Breast epithelium (tissue), 4 donors: ENCODE measurements at regions not wholly inside any gene's neighbourhood (a gene's known extent, or its start where the extent isn't known, plus 50 kb on each side); places are given as distances from the start of the nearest gene placed in this dataset.
"Not testable (repeated sequence)": the region's sequence is repeated elsewhere in the genome, so short reads cannot be mapped to it uniquely, and the experiment has no call there.

Experiments
- DNase-seq, 2 donors: peaks; one replicate each; pipeline ENCODE4 v3.0.0-alpha.2; 2019; ENCODE audit warnings: low spot score in 2 of 2
- H3K27ac ChIP-seq, 2 donors: fragments of 200-600 bp; sonication (generic) in 1 of 2; one replicate each; pipeline ENCODE4 v1.5.1; 2016 to 2019; ENCODE audit warnings: mild to moderate bottlenecking in 1 of 2
- H3K27me3 ChIP-seq, 2 donors: fragments of 200-600 bp; sonication (generic) in 1 of 2; one replicate each; pipeline versions ENCODE4 v1.5.1 to v1.6.0; 2017 to 2019; ENCODE audit warnings: control low read depth in 1 of 2, mild to moderate bottlenecking in 1 of 2
- H3K36me3 ChIP-seq: fragments of 200-600 bp; one replicate; pipeline ENCODE4 v1.5.1; 2019
- H3K4me1 ChIP-seq, 2 donors: fragments of 200-600 bp; sonication (generic); one replicate each; pipeline ENCODE4 v1.5.1; 2016 to 2019; ENCODE audit warnings: control low read depth in 1 of 2
- H3K4me3 ChIP-seq, 3 donors: fragments of 200-600 bp; sonication (generic); 1 replicate in 2 of 3; 2 replicates in 1 of 3; pipeline ENCODE4 v1.5.1; 2016 to 2019; ENCODE audit warnings: mild to moderate bottlenecking in 3 of 3, moderate library complexity in 2 of 3
- H3K9me3 ChIP-seq, 2 donors: fragments of 200-600 bp; sonication (generic) in 1 of 2; one replicate each; pipeline ENCODE4 v1.5.1; 2016 to 2019; ENCODE audit warnings: control low read depth in 1 of 2
- CTCF ChIP-seq, 3 donors: fragments of 450-650 bp; IDR thresholded peaks; one replicate each; pipeline ENCODE4 v1.5.1; 2016 to 2017; ENCODE audit warnings: antibody characterized with exemption in 3 of 3, mild to moderate bottlenecking in 3 of 3, moderate library complexity in 3 of 3
- POLR2A ChIP-seq: fragments of 450-650 bp; IDR thresholded peaks from one replicate; pipeline ENCODE4 v1.6.1; 2016; ENCODE audit warnings: antibody characterized with exemption, mild to moderate bottlenecking, moderate library complexity
- POLR2AphosphoS5 ChIP-seq, 3 donors: sonication (generic); formaldehyde crosslinking; IDR thresholded peaks; one replicate each; pipeline ENCODE4 v1.6.1; 2017; ENCODE audit warnings: antibody characterized with exemption in 3 of 3
- intact Hi-C: fragments of 100-400 bp; cut with DNase I; formaldehyde crosslinking; loops from one replicate; pipeline ENCODE4 v1.15.1; 2023; ENCODE audit warnings: low total_unique reads

DNA sequence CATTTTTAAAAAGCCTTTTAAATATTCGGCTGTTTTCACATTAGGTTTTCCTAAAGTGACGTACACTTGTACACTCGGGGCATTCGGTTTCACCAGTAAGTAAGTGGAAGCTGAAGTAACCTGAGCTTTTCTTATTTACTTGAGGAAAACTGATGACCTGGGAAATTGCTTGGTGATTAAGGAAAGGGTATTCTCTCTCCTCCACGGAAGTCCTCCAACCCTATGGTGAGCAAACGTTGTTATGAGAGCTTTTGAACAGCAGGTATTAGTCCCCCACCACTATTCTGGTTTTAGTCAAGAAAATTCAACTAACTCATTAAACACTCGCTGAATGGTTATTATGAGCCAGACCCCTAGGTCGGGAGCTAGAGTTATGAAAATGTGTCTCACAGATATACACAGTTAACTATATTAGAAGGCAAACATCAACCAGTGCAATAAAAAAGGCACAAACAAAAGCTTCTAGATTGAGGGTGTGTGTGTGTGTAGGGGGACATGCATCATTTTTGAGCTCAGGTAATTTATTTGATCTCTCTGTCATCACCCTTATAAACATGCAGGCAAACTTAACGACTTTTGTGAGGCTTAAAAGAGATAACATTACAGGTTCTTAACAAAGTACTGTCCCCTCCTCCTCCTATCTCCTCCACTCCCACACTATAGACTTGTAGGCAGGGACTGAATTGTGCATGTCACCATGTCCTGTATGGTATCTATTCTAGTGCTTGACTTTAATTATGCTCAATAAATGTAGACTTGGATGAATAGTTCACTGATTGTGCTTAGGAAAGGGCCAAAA, 143.3 kb upstream of the MB21D2 start:
- intact Hi-C loops = no loop called here
- no peaks in the 10 kb centered on the region for H3K9me3 ChIP-seq
- H3K36me3 ChIP-seq = no peaks in the 10 kb centered on the region
- H3K4me1 ChIP-seq = no peaks in the 10 kb centered on the region
- no peaks in the 10 kb centered on the region for H3K27me3 ChIP-seq
- TF ChIP-seq POLR2A (no peak), POLR2AphosphoS5 (IDR thresholded peaks at IDR 0.05) (no peak), CTCF (IDR thresholded peaks at IDR 0.05) (no peak)
- no peak for DNase-seq
- H3K27ac ChIP-seq = no peak overlapping the region
- no peak overlapping the region for H3K4me3 ChIP-seq

DNA sequence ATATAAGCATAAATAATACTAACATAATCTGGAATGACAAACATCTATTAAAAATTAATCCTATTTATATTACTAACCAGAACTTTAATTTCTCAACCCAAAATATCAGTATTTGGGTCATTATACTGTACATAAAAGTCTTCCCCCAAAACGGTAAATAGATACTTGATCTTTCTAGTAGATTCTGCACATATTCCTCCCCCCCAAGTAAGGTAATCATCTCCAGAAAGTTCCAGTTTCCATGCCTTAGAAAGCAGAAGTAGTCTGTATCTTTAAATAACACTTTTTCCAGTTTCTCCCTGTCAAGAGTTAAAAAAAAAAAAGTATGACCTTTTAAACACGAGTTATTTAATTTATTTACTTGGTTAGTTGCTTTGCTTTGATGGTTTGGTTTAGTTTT, 150.7 kb upstream of the MB21D2 start:
- Histone ChIP-seq H3K36me3 (no peaks in the 10 kb centered on the region), H3K27ac (no peak overlapping the region), H3K4me1 (no peaks in the 10 kb centered on the region), H3K27me3 (no peaks in the 10 kb centered on the region), H3K9me3 (no peaks in the 10 kb centered on the region), H3K4me3 (no peak overlapping the region)
- no peak for TF ChIP-seq POLR2A
- TF ChIP-seq CTCF (IDR thresholded peaks at IDR 0.05) = no peak
- TF ChIP-seq POLR2AphosphoS5 (IDR thresholded peaks at IDR 0.05) = no peak
- DNase-seq = no peak
- intact Hi-C loops = no loop called here

- H3K9me3 ChIP-seq, intact Hi-C loops, H3K27ac ChIP-seq, H3K27me3 ChIP-seq, H3K36me3 ChIP-seq, H3K4me1 ChIP-seq, DNase-seq, H3K4me3 ChIP-seq: not testable (repeated sequence)
Observed at GRCh38 chr3:193069732-193070131, 152.1 kb upstream of the MB21D2 start.

DNA sequence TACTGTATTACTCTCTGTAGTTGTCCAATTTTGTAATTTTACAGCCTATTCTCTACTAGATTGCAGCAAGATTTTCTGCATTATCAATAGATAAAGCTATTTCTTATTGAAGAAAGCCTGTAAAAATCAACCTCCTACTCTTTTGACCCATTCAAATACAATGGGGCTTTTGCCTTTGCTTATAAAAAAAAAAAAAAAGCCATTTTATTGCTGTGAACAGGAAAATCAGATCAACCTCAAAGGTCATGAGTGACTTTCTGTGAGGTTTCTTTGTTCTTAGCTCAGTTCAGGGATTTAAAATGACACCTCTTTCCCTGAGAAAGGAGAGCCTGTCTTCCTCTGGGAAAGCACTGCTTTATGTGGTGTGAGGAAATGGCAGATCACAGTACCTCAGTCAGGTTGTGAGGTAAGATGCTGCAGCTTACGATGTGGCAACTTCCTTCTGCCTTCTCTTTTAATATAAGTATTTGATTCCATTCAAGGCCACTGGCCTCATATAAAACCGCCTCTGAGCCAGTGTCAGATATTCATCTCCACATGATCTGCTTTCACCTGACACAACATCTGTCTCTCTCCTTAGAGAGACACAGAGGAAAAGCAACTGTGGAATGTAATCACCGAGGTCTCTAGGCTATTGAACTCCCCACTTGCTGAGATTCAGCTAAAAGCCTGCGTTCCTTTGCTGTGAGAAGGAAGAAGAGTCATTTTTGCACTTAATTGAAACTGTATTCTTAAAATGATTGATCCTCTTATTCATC, 161.5 kb upstream of the MB21D2 start:
- no peaks in the 10 kb centered on the region for H3K27me3 ChIP-seq
- TF ChIP-seq POLR2AphosphoS5 (IDR thresholded peaks at IDR 0.05) (no peak), POLR2A (no peak), CTCF (IDR thresholded peaks at IDR 0.05) (no peak)
- no peak overlapping the region for H3K4me3 ChIP-seq
- H3K9me3 ChIP-seq = no peaks in the 10 kb centered on the region
- no peak overlapping the region for H3K27ac ChIP-seq
- no peaks in the 10 kb centered on the region for H3K4me1 ChIP-seq
- no peaks in the 10 kb centered on the region for H3K36me3 ChIP-seq
- no peak for DNase-seq
- intact Hi-C loops = no loop called here

DNA sequence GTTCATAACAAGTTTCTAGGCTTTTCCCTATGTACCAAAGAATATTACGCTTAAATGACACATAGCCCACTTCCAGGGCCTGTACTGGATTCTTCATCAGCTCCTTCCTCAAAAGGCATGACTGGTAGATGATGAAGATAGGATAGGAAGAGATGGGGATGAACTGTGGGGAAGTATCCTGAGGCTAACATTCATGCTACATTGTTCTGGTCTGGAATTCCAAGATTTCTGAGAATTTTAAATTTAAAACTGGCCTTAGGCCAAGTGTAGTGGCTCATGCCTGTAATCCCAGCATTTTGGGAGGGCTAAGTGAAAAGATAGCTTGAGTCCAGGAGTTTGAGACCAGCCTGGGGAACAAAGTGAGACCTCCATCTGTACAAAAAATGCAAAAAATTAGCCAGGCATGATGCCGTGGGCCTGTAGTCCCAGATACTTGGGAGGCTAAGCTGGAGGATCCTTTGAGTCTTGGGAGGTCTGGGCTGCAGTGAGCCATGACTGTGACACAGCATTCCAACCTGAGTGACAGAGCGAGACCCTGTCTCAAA, 160.1 kb upstream of the PLAAT1 start:
- no peaks in the 10 kb centered on the region for H3K36me3 ChIP-seq
- no peaks in the 10 kb centered on the region for H3K27me3 ChIP-seq
- no peaks in the 10 kb centered on the region for H3K9me3 ChIP-seq
- no peak for TF ChIP-seq CTCF (IDR thresholded peaks at IDR 0.05)
- no peak for TF ChIP-seq POLR2AphosphoS5 (IDR thresholded peaks at IDR 0.05)
- TF ChIP-seq POLR2A = no peak
- H3K27ac ChIP-seq = no peak overlapping the region
- intact Hi-C loops = no loop called here
- no peak overlapping the region for H3K4me3 ChIP-seq
- no peaks in the 10 kb centered on the region for H3K4me1 ChIP-seq
- DNase-seq = no peak
